Esophagus muscularis mucosa (tissue), 3 donors: ENCODE measurements at regions not wholly inside any gene's neighbourhood (a gene's known extent, or its start where the extent isn't known, plus 50 kb on each side); places are given as distances from the start of the nearest gene placed in this dataset.

ENCODE experiments used
- POLR2AphosphoS5 ChIP-seq, 2 donors: sonication (generic); formaldehyde crosslinking; IDR thresholded peaks; one replicate each; pipeline ENCODE4 v1.6.1; 2017; ENCODE audit warnings: antibody characterized with exemption in 2 of 2
- TF ChIP-seq, protein P1 (sequence below), 3 experiments: fragments of 200-600 bp in 2 of 3; fragments of 450-650 bp in 1 of 3; sonication (generic) in 2 of 3; IDR thresholded peaks; one replicate each; pipeline ENCODE4 v1.5.1; 2017 to 2019; ENCODE audit warnings: antibody characterized with exemption in 3 of 3, mild to moderate bottlenecking in 2 of 3, moderate library complexity in 1 of 3

DNA sequence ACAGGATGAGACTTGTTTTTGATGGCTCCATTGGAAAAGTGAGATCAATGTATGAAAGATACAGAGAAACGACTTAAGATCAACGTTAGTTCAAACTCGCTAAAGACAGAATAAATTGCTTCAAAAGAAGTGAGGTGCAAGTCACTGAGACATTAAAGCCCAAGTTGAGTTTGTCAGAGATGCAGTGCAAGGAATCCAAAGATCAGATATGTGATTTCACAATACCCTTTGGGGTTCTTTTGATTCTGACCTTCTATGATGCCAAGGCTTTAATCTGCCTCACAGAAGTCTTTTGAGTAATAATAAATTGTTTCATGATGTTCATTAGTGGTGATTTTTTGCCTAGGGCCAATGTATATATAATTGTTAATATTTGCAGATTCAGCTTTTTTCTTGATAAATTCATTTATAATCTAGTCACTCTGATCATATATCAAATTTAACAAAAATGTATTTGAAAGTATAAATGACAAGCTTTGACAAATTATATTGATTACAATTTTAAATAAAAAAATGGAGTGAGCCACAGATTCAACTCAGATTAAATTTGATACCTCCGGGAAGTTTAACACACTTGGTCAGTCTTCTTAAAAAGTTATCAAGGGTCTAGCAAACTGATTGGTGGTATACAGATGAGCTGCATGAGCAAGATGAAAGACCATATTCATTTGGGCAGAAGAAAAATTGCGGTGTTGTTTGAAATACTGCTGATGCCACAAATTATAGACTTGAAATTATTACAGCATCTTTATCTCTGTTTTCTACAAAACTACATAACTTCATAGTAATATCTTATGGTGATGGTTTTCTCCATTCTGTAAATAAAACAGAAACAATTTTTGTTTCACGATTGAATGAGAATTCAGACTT lies 144.8 kb upstream of the FAR2 start:
- TF ChIP-seq, protein P1, sequence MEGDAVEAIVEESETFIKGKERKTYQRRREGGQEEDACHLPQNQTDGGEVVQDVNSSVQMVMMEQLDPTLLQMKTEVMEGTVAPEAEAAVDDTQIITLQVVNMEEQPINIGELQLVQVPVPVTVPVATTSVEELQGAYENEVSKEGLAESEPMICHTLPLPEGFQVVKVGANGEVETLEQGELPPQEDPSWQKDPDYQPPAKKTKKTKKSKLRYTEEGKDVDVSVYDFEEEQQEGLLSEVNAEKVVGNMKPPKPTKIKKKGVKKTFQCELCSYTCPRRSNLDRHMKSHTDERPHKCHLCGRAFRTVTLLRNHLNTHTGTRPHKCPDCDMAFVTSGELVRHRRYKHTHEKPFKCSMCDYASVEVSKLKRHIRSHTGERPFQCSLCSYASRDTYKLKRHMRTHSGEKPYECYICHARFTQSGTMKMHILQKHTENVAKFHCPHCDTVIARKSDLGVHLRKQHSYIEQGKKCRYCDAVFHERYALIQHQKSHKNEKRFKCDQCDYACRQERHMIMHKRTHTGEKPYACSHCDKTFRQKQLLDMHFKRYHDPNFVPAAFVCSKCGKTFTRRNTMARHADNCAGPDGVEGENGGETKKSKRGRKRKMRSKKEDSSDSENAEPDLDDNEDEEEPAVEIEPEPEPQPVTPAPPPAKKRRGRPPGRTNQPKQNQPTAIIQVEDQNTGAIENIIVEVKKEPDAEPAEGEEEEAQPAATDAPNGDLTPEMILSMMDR (IDR thresholded peaks at IDR 0.05) = no peak
- no peak for TF ChIP-seq POLR2AphosphoS5 (IDR thresholded peaks at IDR 0.05)
